Chondrocyte (in vitro differentiated cells): ENCODE measurements at regions not wholly inside any gene's neighbourhood (a gene's known extent, or its start where the extent isn't known, plus 50 kb on each side); places are given as distances from the start of the nearest gene placed in this dataset.

Source experiments
- DNase-seq: peaks from one replicate; pipeline ENCODE4 v3.0.0; 2021; ENCODE audit warnings: mixed read lengths, low spot score
- H3K27ac Mint-ChIP-seq: one replicate; pipeline ENCODE4 v1.8.0; 2021; ENCODE audit warnings: mild to moderate bottlenecking, moderate library complexity, mixed read lengths; ENCODE audit not compliant: unreplicated experiment
- H3K27me3 Mint-ChIP-seq: 2 replicates; pipeline ENCODE4 v1.8.0; 2021; ENCODE audit warnings: low read depth, mixed read lengths
- H3K36me3 Mint-ChIP-seq: 2 replicates; pipeline ENCODE4 v1.8.0; 2021; ENCODE audit warnings: low read depth, mixed read lengths
- H3K4me1 Mint-ChIP-seq: 2 replicates; pipeline ENCODE4 v1.8.0; 2021; ENCODE audit warnings: low read depth, mild to moderate bottlenecking, mixed read lengths
- H3K4me3 Mint-ChIP-seq: one replicate; pipeline ENCODE4 v1.8.0; 2021; ENCODE audit warnings: mild to moderate bottlenecking, moderate library complexity, mixed read lengths; ENCODE audit not compliant: unreplicated experiment
- H3K9me3 Mint-ChIP-seq: 2 replicates; pipeline ENCODE4 v1.8.0; 2021; ENCODE audit warnings: low read depth, mixed read lengths
- CTCF ChIP-seq: fragments of 200-600 bp; sonication (generic); IDR thresholded peaks from 2 replicates; pipeline ENCODE4 v1.5.0; 2021; ENCODE audit warnings: antibody characterized with exemption, mild to moderate bottlenecking, moderate library complexity

GRCh38 chr6:21708320-21708580 is 114.7 kb downstream of the SOX4 start:
- no peak for DNase-seq
- Mint-ChIP-seq H3K9me3 (no peaks in the 10 kb centered on the region), H3K4me3 (no peak overlapping the region), H3K4me1 (peaks cover 17% of the 10 kb centered on the region), H3K27ac (no peak overlapping the region), H3K36me3 (no peaks in the 10 kb centered on the region), H3K27me3 (no peaks in the 10 kb centered on the region)
- TF ChIP-seq CTCF, result no peak

- Mint-ChIP-seq H3K4me1 (peaks cover 17% of the 10 kb centered on the region), H3K9me3 (no peaks in the 10 kb centered on the region), H3K27ac (no peak overlapping the region), H3K4me3 (no peak overlapping the region), H3K27me3 (no peaks in the 10 kb centered on the region), H3K36me3 (no peaks in the 10 kb centered on the region)
- TF ChIP-seq CTCF, result no peak
- DNase-seq, result no peak
Observed at GRCh38 chr6:21710216-21710615, 116.7 kb downstream of the SOX4 start.

- no peak overlapping the region for H3K27ac Mint-ChIP-seq
- peaks cover 17% of the 10 kb centered on the region for H3K4me1 Mint-ChIP-seq
- DNase-seq, result no peak
- no peak overlapping the region for H3K4me3 Mint-ChIP-seq
- no peaks in the 10 kb centered on the region for H3K36me3 Mint-ChIP-seq
- H3K9me3 Mint-ChIP-seq, result no peaks in the 10 kb centered on the region
- H3K27me3 Mint-ChIP-seq, result no peaks in the 10 kb centered on the region
- no peak for TF ChIP-seq CTCF
Observed at GRCh38 chr6:21710908-21711627, 117.5 kb downstream of the SOX4 start.

GRCh38 chr6:21712213-21712612 is 118.7 kb downstream of the SOX4 start:
- Mint-ChIP-seq H3K9me3 (no peaks in the 10 kb centered on the region), H3K27me3 (no peaks in the 10 kb centered on the region), H3K36me3 (no peaks in the 10 kb centered on the region), H3K4me3 (no peak overlapping the region), H3K27ac (no peak overlapping the region), H3K4me1 (peaks cover 17% of the 10 kb centered on the region)
- TF ChIP-seq CTCF, result no peak
- DNase-seq, result no peak

GRCh38 chr6:21713481-21713880 is 119.9 kb downstream of the SOX4 start:
- Mint-ChIP-seq H3K4me3 (no peak overlapping the region), H3K4me1 (peaks cover 8% of the 10 kb centered on the region)
- TF ChIP-seq CTCF, result no peak

More at GRCh38 chr6:21713481-21713880, 119.9 kb downstream of the SOX4 start:
- Mint-ChIP-seq H3K36me3 (no peaks in the 10 kb centered on the region), H3K9me3 (no peaks in the 10 kb centered on the region), H3K27me3 (no peaks in the 10 kb centered on the region), H3K27ac (no peak overlapping the region)
- no peak for DNase-seq
